GM12891 (cell line): ENCODE measurements at regions not wholly inside any gene's neighbourhood (a gene's known extent, or its start where the extent isn't known, plus 50 kb on each side); places are given as distances from the start of the nearest gene placed in this dataset.

Source experiments
- POLR2A ChIP-seq: IDR thresholded peaks from 2 replicates; pipeline ENCODE4 v1.6.1; 2011; ENCODE audit warnings: low read depth, low read length, control low read depth
- POLR2AphosphoS5 ChIP-seq: IDR thresholded peaks from 2 replicates; pipeline ENCODE4 v1.6.1; 2011; ENCODE audit warnings: low read depth, low read length, control low read depth
- SPI1 ChIP-seq: IDR thresholded peaks from 2 replicates; pipeline ENCODE4 v1.6.1; 2011; ENCODE audit warnings: low read depth, low read length, control low read depth
- TAF1 ChIP-seq: IDR thresholded peaks from 2 replicates; pipeline ENCODE4 v1.6.1; 2011; ENCODE audit warnings: low read depth, low read length, control low read depth

GRCh38 chr7:14055813-14056212 is 66.3 kb upstream of the ETV1 start:
- TF ChIP-seq POLR2A: no peak
- TF ChIP-seq SPI1: 0 out of 2 replicates have a peak, but pooled peaks have one; percentile 4
- TF ChIP-seq POLR2AphosphoS5: no peak
- TF ChIP-seq TAF1: no peak
